ENCODE measurements at regions not wholly inside any gene's neighbourhood (a gene's known extent, or its start where the extent isn't known, plus 50 kb on each side); places are given as distances from the start of the nearest gene placed in this dataset.

DNA sequence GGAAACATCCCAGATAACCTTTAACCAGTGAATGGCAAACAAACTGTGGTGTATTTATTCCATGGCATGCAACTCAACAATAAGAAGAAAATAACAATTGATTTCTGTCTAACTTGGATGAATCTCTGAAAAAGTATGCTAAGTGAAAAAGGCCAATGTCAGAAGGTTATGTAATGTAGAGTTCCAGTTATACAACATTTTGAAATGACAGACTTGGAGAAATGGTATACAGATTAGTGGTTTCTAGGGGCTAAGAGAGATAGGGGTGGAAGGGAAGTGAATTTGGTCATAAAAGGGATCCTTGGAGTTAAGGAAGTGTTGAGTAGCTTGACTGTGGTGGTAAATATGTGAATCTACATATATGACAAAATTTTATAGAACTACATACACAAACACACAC is 269.4 kb upstream of the SUCLG2 start:
- no peak overlapping the region for H3K4ac ChIP-seq (ENCODE audit: low read length)
- no peak overlapping the region for H2BK12ac ChIP-seq (ENCODE audit: low read length)
- H4K91ac ChIP-seq (ENCODE audit: low read depth, low read length, poor library complexity) = no peak overlapping the region
- no peak overlapping the region for H3K4me3 ChIP-seq (ENCODE audit: low read length in 2 of 2)
- no peaks in the 10 kb centered on the region for H3K4me1 ChIP-seq (ENCODE audit: control insufficient read depth in 2 of 2, insufficient read depth in 1 of 2, low read depth in 1 of 2, low read length in 2 of 2)
- no peaks in the 10 kb centered on the region for H3K79me1 ChIP-seq (ENCODE audit: low read depth, low read length)
- H3K4me2 ChIP-seq (ENCODE audit: insufficient read depth, low read length, poor library complexity, severe bottlenecking) = no peak overlapping the region
- H3K36me3 ChIP-seq (replicated peaks in 1 of 2; ENCODE audit: control insufficient read depth in 2 of 2, insufficient read depth in 2 of 2, low read length in 2 of 2) = no peaks in the 10 kb centered on the region
- no peak overlapping the region for H3K27ac ChIP-seq (replicated peaks; ENCODE audit: low read length)
- no peak overlapping the region for H2BK15ac ChIP-seq (ENCODE audit: low read length)
- H3K23ac ChIP-seq (ENCODE audit: low read depth, low read length, poor library complexity) = no peak overlapping the region
- H3K18ac ChIP-seq (ENCODE audit: low read length) = no peak overlapping the region
- no peaks in the 10 kb centered on the region for H3K9me3 ChIP-seq (replicated peaks in 1 of 2; ENCODE audit: control insufficient read depth in 2 of 2, insufficient read depth in 1 of 2, low read depth in 1 of 2, low read length in 2 of 2)
- no peak overlapping the region for H3K14ac ChIP-seq (ENCODE audit: low read length)
- no peak overlapping the region for H2BK5ac ChIP-seq (ENCODE audit: low read length)
- no peaks in the 10 kb centered on the region for H3K27me3 ChIP-seq (ENCODE audit: control insufficient read depth in 3 of 3, insufficient read depth in 3 of 3, low read depth in 1 of 3, low read length in 3 of 3)
- no peak for DNase-seq (ENCODE audit: low spot score)
- no peak overlapping the region for H3K9ac ChIP-seq (ENCODE audit: low read depth, low read length, poor library complexity)
- H2AK5ac ChIP-seq (ENCODE audit: low read depth, low read length) = no peak overlapping the region
- no peak overlapping the region for H2AFZ ChIP-seq (ENCODE audit: low read length)
- no peak overlapping the region for H4K8ac ChIP-seq (ENCODE audit: low read depth, low read length)
- no peak overlapping the region for H2BK120ac ChIP-seq (ENCODE audit: low read depth, low read length)

DNA sequence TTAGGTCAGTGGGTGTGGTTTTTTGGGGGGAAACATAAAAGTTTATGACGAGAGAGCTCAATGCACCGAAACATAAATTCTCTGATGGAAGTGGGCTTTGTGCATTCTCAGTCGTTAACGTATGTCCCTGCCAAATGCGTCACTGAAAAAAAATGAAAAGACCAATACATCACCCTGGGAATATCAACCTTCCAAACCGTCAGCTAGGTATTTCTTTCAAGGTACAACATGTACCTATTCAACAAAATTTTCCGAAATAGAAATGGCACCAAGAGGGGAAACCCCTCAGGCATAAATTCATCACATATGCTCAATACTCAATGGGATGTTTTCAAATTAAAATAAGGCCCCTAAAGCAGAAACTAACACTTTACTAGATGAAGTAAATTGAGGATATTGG is 266.6 kb upstream of the SUCLG2 start:
- Histone ChIP-seq H3K4ac (ENCODE audit: low read length) (no peak overlapping the region), H4K8ac (ENCODE audit: low read depth, low read length) (no peak overlapping the region), H2AFZ (ENCODE audit: low read length) (no peak overlapping the region), H3K18ac (ENCODE audit: low read length) (no peak overlapping the region), H3K27me3 (ENCODE audit: control insufficient read depth in 3 of 3, insufficient read depth in 3 of 3, low read depth in 1 of 3, low read length in 3 of 3) (no peaks in the 10 kb centered on the region), H2BK5ac (ENCODE audit: low read length) (no peak overlapping the region), H2BK12ac (ENCODE audit: low read length) (no peak overlapping the region), H3K4me2 (ENCODE audit: insufficient read depth, low read length, poor library complexity, severe bottlenecking) (no peak overlapping the region), H3K9me3 (replicated peaks in 1 of 2; ENCODE audit: control insufficient read depth in 2 of 2, insufficient read depth in 1 of 2, low read depth in 1 of 2, low read length in 2 of 2) (no peaks in the 10 kb centered on the region), H2BK15ac (ENCODE audit: low read length) (no peak overlapping the region), H3K4me3 (ENCODE audit: low read length in 2 of 2) (no peak overlapping the region), H3K4me1 (ENCODE audit: control insufficient read depth in 2 of 2, insufficient read depth in 1 of 2, low read depth in 1 of 2, low read length in 2 of 2) (no peaks in the 10 kb centered on the region), H2BK120ac (ENCODE audit: low read depth, low read length) (no peak overlapping the region), H3K79me1 (ENCODE audit: low read depth, low read length) (no peaks in the 10 kb centered on the region), H4K91ac (ENCODE audit: low read depth, low read length, poor library complexity) (no peak overlapping the region), H3K36me3 (replicated peaks in 1 of 2; ENCODE audit: control insufficient read depth in 2 of 2, insufficient read depth in 2 of 2, low read length in 2 of 2) (no peaks in the 10 kb centered on the region), H3K27ac (replicated peaks; ENCODE audit: low read length) (no peak overlapping the region), H2AK5ac (ENCODE audit: low read depth, low read length) (no peak overlapping the region), H3K23ac (ENCODE audit: low read depth, low read length, poor library complexity) (no peak overlapping the region), H3K14ac (ENCODE audit: low read length) (no peak overlapping the region), H3K9ac (ENCODE audit: low read depth, low read length, poor library complexity) (no peak overlapping the region)
- WGBS, 2 donors (ENCODE audit: extremely low coverage in 2 of 2, insufficient read length in 2 of 2, insufficient replicate concordance in 1 of 2) = no CpG with 5 or more reads among the region's 7 CpGs
- DNase-seq (ENCODE audit: low spot score) = no peak

- H2BK120ac ChIP-seq (ENCODE audit: low read depth, low read length) = no peak overlapping the region
- no peak overlapping the region for H3K4me2 ChIP-seq (ENCODE audit: insufficient read depth, low read length, poor library complexity, severe bottlenecking)
- H4K8ac ChIP-seq (ENCODE audit: low read depth, low read length) = no peak overlapping the region
- no peak overlapping the region for H2AK5ac ChIP-seq (ENCODE audit: low read depth, low read length)
- no peak overlapping the region for H2BK5ac ChIP-seq (ENCODE audit: low read length)
- no peaks in the 10 kb centered on the region for H3K79me1 ChIP-seq (ENCODE audit: low read depth, low read length)
- no peaks in the 10 kb centered on the region for H3K4me1 ChIP-seq (ENCODE audit: control insufficient read depth in 2 of 2, insufficient read depth in 1 of 2, low read depth in 1 of 2, low read length in 2 of 2)
- no peak overlapping the region for H2AFZ ChIP-seq (ENCODE audit: low read length)
- no peak overlapping the region for H4K91ac ChIP-seq (ENCODE audit: low read depth, low read length, poor library complexity)
- no CpG with 5 or more reads among the region's 1 CpG for WGBS, 2 donors (ENCODE audit: extremely low coverage in 2 of 2, insufficient read length in 2 of 2, insufficient replicate concordance in 1 of 2)
- no peak overlapping the region for H3K4ac ChIP-seq (ENCODE audit: low read length)
- H2BK15ac ChIP-seq (ENCODE audit: low read length) = no peak overlapping the region
- no peak overlapping the region for H3K23ac ChIP-seq (ENCODE audit: low read depth, low read length, poor library complexity)
- no peak overlapping the region for H2BK12ac ChIP-seq (ENCODE audit: low read length)
- no peaks in the 10 kb centered on the region for H3K36me3 ChIP-seq (replicated peaks in 1 of 2; ENCODE audit: control insufficient read depth in 2 of 2, insufficient read depth in 2 of 2, low read length in 2 of 2)
- no peak overlapping the region for H3K18ac ChIP-seq (ENCODE audit: low read length)
- no peaks in the 10 kb centered on the region for H3K27me3 ChIP-seq (ENCODE audit: control insufficient read depth in 3 of 3, insufficient read depth in 3 of 3, low read depth in 1 of 3, low read length in 3 of 3)
- no peak overlapping the region for H3K9ac ChIP-seq (ENCODE audit: low read depth, low read length, poor library complexity)
- no peak overlapping the region for H3K14ac ChIP-seq (ENCODE audit: low read length)
- H3K9me3 ChIP-seq (replicated peaks in 1 of 2; ENCODE audit: control insufficient read depth in 2 of 2, insufficient read depth in 1 of 2, low read depth in 1 of 2, low read length in 2 of 2) = no peaks in the 10 kb centered on the region
- no peak for DNase-seq (ENCODE audit: low spot score)
- no peak overlapping the region for H3K27ac ChIP-seq (replicated peaks; ENCODE audit: low read length)
- H3K4me3 ChIP-seq (ENCODE audit: low read length in 2 of 2) = no peak overlapping the region
Measured at GRCh38 chr3:67920311-67920710, 265.9 kb upstream of the SUCLG2 start.

DNA sequence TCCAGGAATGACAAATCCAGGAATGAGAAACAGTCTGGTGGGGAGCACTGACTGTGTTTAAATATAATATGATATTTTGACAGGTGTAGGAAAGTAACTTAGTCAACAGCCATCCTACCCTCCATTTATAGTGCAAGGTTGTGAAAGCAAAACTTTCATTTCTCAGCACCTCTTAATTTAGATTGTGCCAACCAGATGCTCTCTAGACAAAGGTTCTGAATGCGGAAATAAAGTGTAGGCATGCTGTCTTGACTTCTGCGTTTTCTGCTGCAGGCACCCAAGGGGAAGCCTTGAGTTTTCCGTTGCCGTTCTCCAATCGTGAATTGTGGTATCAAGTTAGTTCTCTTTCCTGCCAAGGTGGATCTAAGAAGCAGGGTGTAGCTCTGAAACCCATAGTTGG is 261.9 kb upstream of the SUCLG2 start:
- Histone ChIP-seq H3K23ac (ENCODE audit: low read depth, low read length, poor library complexity) (no peak overlapping the region), H3K4me2 (ENCODE audit: insufficient read depth, low read length, poor library complexity, severe bottlenecking) (no peak overlapping the region), H4K91ac (ENCODE audit: low read depth, low read length, poor library complexity) (no peak overlapping the region), H3K14ac (ENCODE audit: low read length) (no peak overlapping the region), H3K27me3 (ENCODE audit: control insufficient read depth in 3 of 3, insufficient read depth in 3 of 3, low read depth in 1 of 3, low read length in 3 of 3) (no peaks in the 10 kb centered on the region), H4K8ac (ENCODE audit: low read depth, low read length) (no peak overlapping the region), H2BK120ac (ENCODE audit: low read depth, low read length) (no peak overlapping the region), H3K79me1 (ENCODE audit: low read depth, low read length) (no peaks in the 10 kb centered on the region), H3K4me3 (ENCODE audit: low read length in 2 of 2) (no peak overlapping the region), H2BK12ac (ENCODE audit: low read length) (no peak overlapping the region), H2AK5ac (ENCODE audit: low read depth, low read length) (no peak overlapping the region), H3K36me3 (replicated peaks in 1 of 2; ENCODE audit: control insufficient read depth in 2 of 2, insufficient read depth in 2 of 2, low read length in 2 of 2) (no peaks in the 10 kb centered on the region), H3K4me1 (ENCODE audit: control insufficient read depth in 2 of 2, insufficient read depth in 1 of 2, low read depth in 1 of 2, low read length in 2 of 2) (no peaks in the 10 kb centered on the region), H3K27ac (replicated peaks; ENCODE audit: low read length) (no peak overlapping the region), H2AFZ (ENCODE audit: low read length) (no peak overlapping the region), H2BK5ac (ENCODE audit: low read length) (no peak overlapping the region), H2BK15ac (ENCODE audit: low read length) (no peak overlapping the region), H3K9me3 (replicated peaks in 1 of 2; ENCODE audit: control insufficient read depth in 2 of 2, insufficient read depth in 1 of 2, low read depth in 1 of 2, low read length in 2 of 2) (no peaks in the 10 kb centered on the region), H3K4ac (ENCODE audit: low read length) (no peak overlapping the region), H3K18ac (ENCODE audit: low read length) (no peak overlapping the region), H3K9ac (ENCODE audit: low read depth, low read length, poor library complexity) (no peak overlapping the region)
- no peak for DNase-seq (ENCODE audit: low spot score)
- no CpG with 5 or more reads among the region's 5 CpGs for WGBS, 2 donors (ENCODE audit: extremely low coverage in 2 of 2, insufficient read length in 2 of 2, insufficient replicate concordance in 1 of 2)

Data from neuronal stem cell (in vitro differentiated cells).